Panc1 (cell line): ENCODE measurements at regions not wholly inside any gene's neighbourhood (a gene's known extent, or its start where the extent isn't known, plus 50 kb on each side); places are given as distances from the start of the nearest gene placed in this dataset.

Experiments used
- ATAC-seq: fragments of 200-7000 bp; cut with Tn5 transposase; 2 replicates; pipeline ENCODE4 v1.9.1; 2020; ENCODE audit warnings: mild to moderate bottlenecking, moderate library complexity
- BruUV-seq: library from RNA; stranded (reverse); fragments of 400-500 nt; replicated peaks from 2 replicates; lab custom pipeline; 2021; lab: Mats Ljungman, UMichigan
- CTCF ChIA-PET: fragments of 300-600 bp; sonication (Branson Sonifier 250); formaldehyde crosslinking; loops from one replicate; lab custom pipeline; 2022; ENCODE audit warnings: antibody characterized with exemption; lab: Charles Lee
- POLR2A ChIA-PET: fragments of 300-600 bp; sonication (Branson Sonifier 250); formaldehyde crosslinking; loops from one replicate; lab custom pipeline; 2022; ENCODE audit warnings: antibody characterized with exemption; lab: Charles Lee
- DNase-seq: peaks from one replicate; pipeline ENCODE4 v3.0.0-alpha.2; 2010; ENCODE audit warnings: low read depth, low spot score
- H3K27ac ChIP-seq: 2 replicates; pipeline ENCODE4 v1.5.1; 2011; ENCODE audit warnings: mild to moderate bottlenecking, low read length, inconsistent platforms
- H3K27me3 ChIP-seq: fragments of 200-500 bp; sonication (Bioruptor generic); 2 replicates; pipeline ENCODE4 v1.6.0; 2014; ENCODE audit warnings: low read length, inconsistent platforms; ENCODE audit not compliant: control insufficient read depth, insufficient read depth
- H3K36me3 ChIP-seq: fragments of 200-500 bp; sonication (Bioruptor generic); 2 replicates; pipeline ENCODE4 v1.5.1; 2014; ENCODE audit warnings: inconsistent platforms, mild to moderate bottlenecking, low read length, moderate library complexity; ENCODE audit not compliant: control insufficient read depth, insufficient read depth
- H3K4me1 ChIP-seq: 2 replicates; pipeline ENCODE4 v1.5.1; 2011; ENCODE audit warnings: inconsistent platforms, mild to moderate bottlenecking, low read length, moderate library complexity; ENCODE audit not compliant: control insufficient read depth, insufficient read depth
- H3K4me3 ChIP-seq, 2 experiments: 2 replicates each; pipeline ENCODE4 v1.5.1; 2011 to 2012; ENCODE audit warnings: low read depth in 2 of 2, low read length in 2 of 2, mild to moderate bottlenecking in 2 of 2, inconsistent platforms in 1 of 2, moderate library complexity in 1 of 2
- H3K9me3 ChIP-seq: fragments of 200-500 bp; sonication (Bioruptor generic); 2 replicates; pipeline ENCODE4 v1.5.1; 2014; ENCODE audit warnings: low read depth, mild to moderate bottlenecking, inconsistent platforms, low read length, moderate library complexity; ENCODE audit not compliant: control insufficient read depth, insufficient read depth
- POLR2AphosphoS5 ChIP-seq: IDR thresholded peaks from 2 replicates; pipeline ENCODE4 v1.6.1; 2012; ENCODE audit warnings: mild to moderate bottlenecking, low read depth, low read length, moderate library complexity
- REST ChIP-seq, 2 experiments: IDR thresholded peaks; 2 replicates each; pipeline ENCODE4 v1.6.1; 2011 to 2012; ENCODE audit warnings: low read depth in 2 of 2, control low read depth in 1 of 2, low read length in 1 of 2, mild to moderate bottlenecking in 1 of 2, moderate library complexity in 1 of 2; ENCODE audit not compliant: insufficient read depth in 1 of 2
- SIN3A ChIP-seq: IDR thresholded peaks from 2 replicates; pipeline ENCODE4 v1.6.1; 2012; ENCODE audit warnings: low read depth, mild to moderate bottlenecking, low read length, moderate library complexity, borderline replicate concordance; ENCODE audit not compliant: insufficient read depth
- TCF7L2 ChIP-seq: IDR thresholded peaks from 2 replicates; pipeline ENCODE4 v1.6.1; 2011; ENCODE audit warnings: mild to moderate bottlenecking, low read depth, low read length, inconsistent platforms
- in situ Hi-C: cut with HindIII; loops from 2 replicates; pipeline ENCODE4 v1.10.0; 2016; ENCODE audit warnings: low sequenced_read_pairs, low pct_unique_long_range_greater_than_20kb
- intact Hi-C: fragments of 100-400 bp; cut with micrococcal nuclease; formaldehyde crosslinking; loops from one replicate; pipeline ENCODE4 v1.10.0; 2022; ENCODE audit not compliant: unreplicated experiment
- TF ChIP-seq, protein P1 (sequence below): fragments of 450-650 bp; IDR thresholded peaks from 2 replicates; pipeline ENCODE4 v1.5.1; 2017; ENCODE audit warnings: mild to moderate bottlenecking

DNA sequence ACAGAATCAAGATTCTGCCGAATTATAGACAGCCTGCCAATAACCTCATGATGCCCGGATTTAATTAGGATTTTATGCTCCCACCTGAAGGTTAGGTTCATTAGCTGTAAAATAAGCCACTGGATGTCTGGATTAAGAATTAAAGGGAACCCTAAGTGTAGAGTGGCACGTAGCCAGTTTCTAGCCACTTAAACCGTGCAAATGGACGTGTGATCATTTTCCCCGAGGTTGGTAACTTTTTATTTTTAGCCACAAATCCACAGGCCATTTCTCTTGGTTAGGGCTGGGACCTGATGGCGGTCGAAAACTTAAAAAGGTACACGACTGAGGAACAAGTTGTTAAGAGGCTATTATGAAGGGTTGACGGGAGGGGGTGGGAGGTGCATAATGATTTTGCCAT, 127.3 kb upstream of the TMPO start:
- Histone ChIP-seq H3K4me3 (no peak overlapping the region), H3K36me3 (no peaks in the 10 kb centered on the region), H3K4me1 (no peaks in the 10 kb centered on the region), H3K27me3 (peaks cover 6% of the 10 kb centered on the region; the same call in 1 of the 2 replicates), H3K9me3 (no peaks in the 10 kb centered on the region), H3K27ac (no peak overlapping the region)
- no peak for TF ChIP-seq POLR2AphosphoS5
- no peak for TF ChIP-seq TCF7L2
- TF ChIP-seq SIN3A = no peak
- TF ChIP-seq REST (IDR thresholded peaks at IDR 0.05; ENCODE audit: insufficient read depth in 1 of 2, low read depth in 2 of 2, low read length in 1 of 2) = no peak
- TF ChIP-seq, protein P1, sequence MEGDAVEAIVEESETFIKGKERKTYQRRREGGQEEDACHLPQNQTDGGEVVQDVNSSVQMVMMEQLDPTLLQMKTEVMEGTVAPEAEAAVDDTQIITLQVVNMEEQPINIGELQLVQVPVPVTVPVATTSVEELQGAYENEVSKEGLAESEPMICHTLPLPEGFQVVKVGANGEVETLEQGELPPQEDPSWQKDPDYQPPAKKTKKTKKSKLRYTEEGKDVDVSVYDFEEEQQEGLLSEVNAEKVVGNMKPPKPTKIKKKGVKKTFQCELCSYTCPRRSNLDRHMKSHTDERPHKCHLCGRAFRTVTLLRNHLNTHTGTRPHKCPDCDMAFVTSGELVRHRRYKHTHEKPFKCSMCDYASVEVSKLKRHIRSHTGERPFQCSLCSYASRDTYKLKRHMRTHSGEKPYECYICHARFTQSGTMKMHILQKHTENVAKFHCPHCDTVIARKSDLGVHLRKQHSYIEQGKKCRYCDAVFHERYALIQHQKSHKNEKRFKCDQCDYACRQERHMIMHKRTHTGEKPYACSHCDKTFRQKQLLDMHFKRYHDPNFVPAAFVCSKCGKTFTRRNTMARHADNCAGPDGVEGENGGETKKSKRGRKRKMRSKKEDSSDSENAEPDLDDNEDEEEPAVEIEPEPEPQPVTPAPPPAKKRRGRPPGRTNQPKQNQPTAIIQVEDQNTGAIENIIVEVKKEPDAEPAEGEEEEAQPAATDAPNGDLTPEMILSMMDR = no peak
- ATAC-seq = no peak
- DNase-seq = no peak
- BruUV-seq = no TSS peak
- in situ Hi-C loops = no loop called here
- ChIA-PET CTCF (no interaction called here), POLR2A (no interaction called here)
- intact Hi-C loops = no loop called here

GRCh38 chr12:98389593-98389992, 125.8 kb upstream of the TMPO start:
- POLR2A ChIA-PET = interaction anchor here (0.7 kb wide), 1 partner anchor 511 kb away, joined by 3 read pairs; no protein-coding TSS in a partner anchor
- no TSS peak for BruUV-seq
- intact Hi-C loops = no loop called here
- Histone ChIP-seq H3K36me3 (no peaks in the 10 kb centered on the region), H3K4me3 (no peak overlapping the region), H3K4me1 (no peaks in the 10 kb centered on the region), H3K9me3 (no peaks in the 10 kb centered on the region), H3K27ac (no peak overlapping the region), H3K27me3 (peaks cover 6% of the 10 kb centered on the region; the same call in 1 of the 2 replicates)
- CTCF ChIA-PET = no interaction called here
- TF ChIP-seq, protein P1 = no peak
- TF ChIP-seq POLR2AphosphoS5 (no peak), SIN3A (no peak), REST (IDR thresholded peaks at IDR 0.05; ENCODE audit: insufficient read depth in 1 of 2, low read depth in 2 of 2, low read length in 1 of 2) (no peak), TCF7L2 (no peak)
- ATAC-seq (no peak), DNase-seq (no peak)
- in situ Hi-C loops = no loop called here
